GM19043 (cell line): ENCODE measurements at regions not wholly inside any gene's neighbourhood (a gene's known extent, or its start where the extent isn't known, plus 50 kb on each side); places are given as distances from the start of the nearest gene placed in this dataset.
"Not testable (repeated sequence)": the region's sequence is repeated elsewhere in the genome, so short reads cannot be mapped to it uniquely, and the experiment has no call there.

Source experiments
- ATAC-seq: cut with Tn5 transposase; IDR thresholded peaks from one replicate; pipeline ENCODE4 v1.9.1; 2021; ENCODE audit warnings: low read depth; ENCODE audit not compliant: unreplicated experiment

DNA sequence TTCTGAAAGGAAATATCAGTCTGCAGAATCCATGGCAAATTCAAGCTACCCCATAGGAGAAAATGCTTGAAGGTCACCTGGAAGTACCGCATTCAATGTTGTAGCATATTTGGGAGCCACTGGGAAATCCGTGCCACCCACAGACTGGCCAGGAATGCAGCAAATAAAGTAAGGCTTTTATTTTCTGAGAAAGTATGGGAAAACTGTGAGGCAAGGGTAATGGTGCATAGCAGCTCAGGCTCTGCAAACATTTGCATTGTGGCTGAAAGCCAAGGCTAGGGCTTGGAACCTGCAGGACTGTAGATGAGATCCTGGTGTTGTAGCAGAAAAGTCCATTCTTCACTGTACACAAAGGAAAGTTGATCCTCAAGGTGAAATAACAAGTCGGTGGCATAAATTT, 450.9 kb upstream of the NR3C2 start:
- ATAC-seq: no peak

DNA sequence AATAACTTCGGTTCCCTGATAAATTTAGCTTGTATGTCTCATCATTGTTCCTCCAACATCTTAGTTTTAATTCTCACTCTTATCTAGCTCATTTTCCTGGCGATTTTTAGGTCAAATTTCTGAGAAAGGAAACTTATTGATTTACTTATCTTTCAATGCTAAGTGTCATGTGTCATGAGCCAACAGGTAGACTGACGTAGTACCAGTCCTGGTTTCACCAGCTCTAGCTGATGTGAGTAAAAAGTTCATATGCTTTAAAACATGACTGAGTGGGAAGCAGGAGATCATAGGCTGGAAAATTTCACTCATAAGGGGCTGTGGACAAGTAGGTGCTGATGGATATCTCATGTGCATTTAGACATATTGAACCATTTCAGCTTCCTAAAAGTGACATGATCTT, 441.7 kb upstream of the NR3C2 start:
- no peak for ATAC-seq

DNA sequence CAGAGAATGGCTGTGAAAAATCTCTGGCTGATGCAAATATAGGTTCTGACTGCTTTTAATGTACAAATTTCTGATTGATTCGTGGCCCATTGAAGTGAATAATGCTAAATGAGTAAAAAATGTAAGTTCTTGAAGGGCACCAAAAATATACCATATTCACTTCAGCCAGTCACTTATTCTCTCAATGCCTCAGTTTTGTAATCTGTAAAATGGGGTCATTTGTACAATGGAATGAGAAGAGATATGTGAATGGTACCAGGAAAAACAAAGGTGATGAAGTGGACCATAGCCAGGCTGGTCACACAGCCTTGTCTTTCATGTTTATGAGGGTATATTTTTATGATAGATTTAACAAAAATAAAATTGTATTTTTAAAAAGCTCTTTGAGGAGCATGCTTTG, 441.2 kb upstream of the NR3C2 start:
- no peak for ATAC-seq

DNA sequence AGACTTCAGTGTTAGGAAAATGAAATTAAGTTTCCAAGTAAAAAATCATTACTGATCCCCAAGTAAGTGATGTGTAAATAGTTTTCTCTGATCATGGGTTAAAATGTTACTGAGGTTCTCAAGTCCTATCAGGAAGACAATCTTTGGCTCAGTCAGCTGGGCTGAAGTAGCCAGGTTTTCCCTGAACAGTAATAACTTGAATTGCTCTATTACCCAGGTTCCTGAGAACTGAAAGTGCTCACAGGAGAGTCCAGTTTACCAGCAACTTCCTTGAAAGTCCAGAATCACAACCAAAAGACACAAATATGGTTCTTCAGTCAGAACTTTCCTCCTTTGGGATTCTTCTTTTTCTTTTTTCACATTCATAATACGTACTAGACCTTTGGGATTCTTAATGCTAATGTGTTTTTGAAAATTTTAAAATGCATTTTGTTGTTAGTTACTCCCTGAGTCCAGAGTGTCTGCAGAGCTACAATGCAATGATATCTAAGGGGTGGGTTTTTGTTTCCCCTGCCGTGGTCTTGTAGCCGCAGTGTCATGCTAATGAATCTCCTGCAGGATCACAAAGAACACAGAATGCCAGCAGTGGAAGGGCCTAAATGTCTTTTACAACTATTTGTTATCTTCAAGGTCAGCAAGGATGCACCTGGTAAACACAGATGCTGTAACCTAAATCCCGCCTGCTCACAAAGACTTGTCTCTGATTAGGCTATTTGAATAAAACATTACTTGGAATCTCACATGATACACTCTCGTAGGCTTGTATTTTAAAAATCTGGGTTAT, 439.8 kb upstream of the NR3C2 start:
- no peak for ATAC-seq

DNA sequence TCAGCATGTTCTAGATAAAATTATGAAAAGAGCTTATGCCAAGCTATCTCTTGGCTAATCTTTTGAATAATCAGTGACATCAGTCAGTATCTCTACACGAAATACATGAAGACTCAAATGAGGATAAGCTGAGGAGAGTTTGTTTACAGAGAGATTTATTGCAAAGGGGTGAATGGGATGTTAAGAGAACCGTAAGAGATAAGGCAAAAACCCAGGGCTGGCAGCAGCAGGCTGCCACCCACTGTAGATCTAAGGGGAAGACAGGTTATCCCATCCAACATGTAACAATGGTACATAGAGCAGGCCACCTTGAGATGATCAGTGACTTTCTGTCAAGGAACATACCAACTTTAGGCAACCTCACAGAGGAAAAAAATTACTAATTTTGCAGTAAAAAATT, 432.1 kb upstream of the NR3C2 start:
- no peak for ATAC-seq

DNA sequence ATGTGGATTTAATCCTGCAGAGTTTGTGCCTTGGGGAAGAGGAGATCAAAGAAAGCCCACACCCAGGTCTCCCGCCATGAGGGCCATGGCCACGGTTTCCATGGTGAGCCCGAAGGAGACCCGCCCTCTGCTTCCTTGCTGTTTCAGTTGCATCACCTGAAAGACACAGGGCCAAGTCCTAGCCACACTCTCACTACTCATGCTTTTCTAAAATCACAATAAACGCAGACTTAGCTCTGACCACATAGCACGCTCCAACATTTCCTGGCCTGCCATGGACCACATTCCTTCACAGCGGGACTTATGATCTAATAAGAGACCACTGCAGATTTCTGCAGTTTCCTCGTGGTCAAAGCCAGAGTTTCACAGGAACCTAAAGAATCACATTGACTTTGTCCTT, 426.0 kb upstream of the NR3C2 start:
- ATAC-seq: no peak

DNA sequence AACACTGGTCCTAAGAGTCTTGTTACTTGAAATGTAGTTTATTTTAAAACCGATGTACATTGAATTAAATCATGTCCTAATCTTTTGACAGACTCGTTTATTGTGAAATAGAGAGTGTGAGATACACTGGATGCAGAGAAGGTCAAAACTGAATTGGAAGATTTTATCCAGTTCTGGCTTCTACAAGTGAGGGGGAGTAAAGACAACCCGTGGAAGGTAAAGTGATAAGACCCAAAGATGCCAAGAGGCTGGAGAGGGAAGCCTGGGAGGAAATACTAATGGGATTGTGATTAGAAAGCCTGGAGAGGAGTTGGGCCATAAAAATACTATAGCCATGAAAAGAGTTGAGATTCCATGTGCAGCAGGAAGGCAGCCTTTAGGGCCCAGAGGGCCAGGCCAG, 424.5 kb upstream of the NR3C2 start:
- ATAC-seq: no peak

DNA sequence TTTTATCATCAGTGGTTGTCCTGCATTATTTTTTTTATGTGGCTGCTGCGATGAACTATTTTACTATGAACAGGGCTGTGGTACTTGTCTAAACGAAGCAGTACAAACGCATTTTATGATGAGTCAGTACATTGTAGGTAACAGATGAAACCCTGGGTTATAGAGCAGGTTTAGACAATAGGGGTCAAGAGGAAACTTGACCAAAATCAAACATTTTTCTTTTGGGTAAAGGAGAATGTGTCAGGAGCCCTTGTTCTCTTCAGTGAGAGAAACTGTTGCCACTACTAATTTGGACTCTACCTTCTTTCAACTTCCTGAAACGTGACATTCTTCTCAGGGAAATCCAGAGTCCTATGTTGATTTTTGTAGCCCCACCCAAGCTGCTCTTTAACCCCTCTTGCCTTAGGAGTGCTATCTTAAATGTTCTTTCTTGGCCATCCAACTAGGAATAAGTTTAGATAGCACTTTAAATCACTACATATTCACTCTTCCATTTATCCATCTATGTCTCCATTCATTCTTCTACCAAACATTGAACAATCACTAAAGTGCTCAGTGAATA, 415.8 kb upstream of the NR3C2 start:
- no peak for ATAC-seq

DNA sequence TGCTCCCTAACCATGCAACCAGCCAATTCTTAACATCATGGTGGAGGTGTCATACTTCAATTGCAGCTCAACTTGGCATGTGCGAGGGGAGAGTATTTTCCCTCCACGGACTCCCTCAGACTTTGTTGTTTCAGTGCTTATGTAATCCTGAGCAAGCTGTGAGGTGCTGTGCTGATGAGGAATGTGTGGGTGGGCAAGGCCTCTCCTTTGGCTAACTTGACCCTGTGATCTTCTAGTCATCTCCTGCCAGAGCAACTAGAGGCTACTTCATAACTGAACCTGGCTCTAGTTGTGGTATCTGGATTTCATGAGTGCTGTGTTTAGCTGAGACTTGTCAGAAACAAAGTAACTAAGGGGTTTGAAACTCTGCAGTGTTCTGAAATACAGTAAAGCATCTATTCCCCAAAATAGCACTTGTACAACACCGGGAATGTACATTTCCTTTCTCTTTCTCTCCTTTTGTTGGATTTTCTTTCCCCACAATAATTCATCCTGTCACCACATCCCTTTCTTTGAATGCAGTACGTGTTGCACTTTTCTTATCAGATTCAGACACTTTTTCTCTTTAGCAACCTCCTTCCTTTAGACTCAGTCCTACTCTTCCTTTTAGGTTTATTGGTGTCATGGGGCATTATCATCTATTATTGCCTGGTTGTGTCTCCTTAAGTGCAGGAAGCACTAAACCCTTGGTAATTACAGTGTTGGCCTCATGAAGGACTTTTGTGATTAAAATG, 415.2 kb upstream of the NR3C2 start:
- no peak for ATAC-seq

DNA sequence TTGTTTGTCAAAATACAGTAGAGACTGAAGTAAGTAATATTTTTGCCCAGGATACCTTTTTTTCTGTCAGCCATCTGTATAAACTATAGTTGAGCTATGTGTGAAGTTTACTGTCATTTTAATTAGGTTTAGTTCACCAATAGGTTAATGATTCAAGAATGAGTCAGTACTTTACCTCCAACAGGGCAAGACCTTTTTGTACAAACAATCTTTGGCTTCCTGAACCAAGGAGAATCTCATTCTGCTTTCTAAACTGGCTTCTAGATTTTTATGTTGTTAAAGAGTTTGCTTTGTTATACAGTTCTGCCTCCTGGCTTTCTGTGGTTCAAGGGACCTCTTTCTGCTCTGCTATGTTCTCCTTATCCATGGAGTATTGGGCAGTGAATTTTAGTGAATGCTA, 412.0 kb upstream of the NR3C2 start:
- no peak for ATAC-seq

DNA sequence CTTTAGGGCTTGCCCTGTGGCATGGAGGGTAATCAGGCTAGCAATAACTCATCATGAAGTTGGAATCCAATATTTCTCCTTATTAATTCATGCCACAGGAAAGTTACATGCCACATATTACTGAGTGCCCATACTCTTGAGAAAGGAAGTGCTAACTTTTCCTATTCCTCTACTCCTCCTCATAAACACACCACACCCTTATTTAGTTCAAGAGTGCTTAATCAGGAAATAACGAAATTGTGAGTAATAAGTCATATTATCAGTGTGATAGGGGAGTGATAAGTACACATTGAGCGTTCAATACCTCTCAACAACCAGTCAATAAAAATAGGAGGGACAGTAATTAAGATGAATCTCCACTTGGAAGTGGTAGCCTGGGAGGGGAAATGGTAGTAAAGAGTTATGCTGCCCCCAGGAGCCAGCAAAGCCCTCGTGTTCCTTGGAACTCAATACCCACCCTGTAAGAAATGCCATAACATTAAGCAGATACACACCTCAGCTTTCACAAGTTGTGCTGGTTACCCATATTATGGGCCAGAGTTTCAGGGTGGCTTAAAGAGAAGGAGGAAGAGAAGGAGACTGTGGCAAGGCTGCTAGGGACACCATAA, 410.0 kb upstream of the NR3C2 start:
- ATAC-seq: no peak

DNA sequence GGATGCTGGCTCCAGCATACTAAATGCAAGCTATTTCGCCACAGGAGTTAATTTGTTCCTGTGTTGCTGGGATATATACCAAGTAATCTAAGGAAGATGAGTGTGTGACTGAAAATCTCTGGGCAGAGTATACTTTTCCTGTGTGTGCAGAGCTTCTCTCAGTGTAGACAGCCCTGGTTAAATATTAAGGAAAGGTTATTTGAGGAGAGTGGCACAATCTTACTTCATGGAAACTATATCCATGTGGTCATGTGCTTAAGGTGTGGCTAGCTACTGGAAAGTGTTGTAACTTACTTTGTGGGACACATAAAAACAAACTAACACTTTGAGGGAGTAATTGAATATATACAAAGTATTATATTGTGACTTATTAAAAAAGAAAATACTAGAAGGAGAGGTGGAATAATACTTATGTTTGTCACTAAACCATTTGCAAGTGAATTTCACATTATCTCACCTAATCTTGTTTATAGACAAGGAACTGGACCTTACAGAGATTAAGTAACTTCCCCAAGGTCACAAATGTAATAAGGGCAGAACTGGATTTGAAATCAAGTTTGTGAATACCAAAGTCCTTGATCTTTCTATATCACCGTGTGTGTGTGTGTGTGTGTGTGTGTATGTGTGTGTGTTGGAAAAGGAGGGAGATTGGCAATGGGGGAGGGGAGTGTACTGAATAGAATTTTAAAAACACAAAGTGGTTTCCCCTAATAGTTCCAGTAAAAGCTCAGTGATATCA, 408.2 kb upstream of the NR3C2 start:
- ATAC-seq: no peak

DNA sequence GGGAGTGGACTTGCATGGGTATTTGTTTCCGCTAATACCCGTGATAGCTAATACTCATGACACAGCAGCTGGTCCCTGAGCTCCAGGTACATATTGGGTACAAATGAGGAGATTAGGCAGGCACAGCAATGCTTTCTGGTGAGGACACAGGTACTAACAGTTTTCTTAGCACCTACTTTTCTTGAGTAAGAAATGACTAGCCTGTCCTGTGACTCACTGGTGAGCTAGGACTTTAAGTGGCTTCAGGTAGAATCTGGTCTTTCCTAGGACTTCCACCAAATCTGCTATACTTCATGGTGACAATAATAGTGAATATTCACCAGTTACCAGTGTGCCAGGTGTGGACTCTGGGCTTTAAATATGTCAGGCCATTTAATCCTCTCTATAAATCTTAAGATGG, 407.4 kb upstream of the NR3C2 start:
- ATAC-seq: no peak

DNA sequence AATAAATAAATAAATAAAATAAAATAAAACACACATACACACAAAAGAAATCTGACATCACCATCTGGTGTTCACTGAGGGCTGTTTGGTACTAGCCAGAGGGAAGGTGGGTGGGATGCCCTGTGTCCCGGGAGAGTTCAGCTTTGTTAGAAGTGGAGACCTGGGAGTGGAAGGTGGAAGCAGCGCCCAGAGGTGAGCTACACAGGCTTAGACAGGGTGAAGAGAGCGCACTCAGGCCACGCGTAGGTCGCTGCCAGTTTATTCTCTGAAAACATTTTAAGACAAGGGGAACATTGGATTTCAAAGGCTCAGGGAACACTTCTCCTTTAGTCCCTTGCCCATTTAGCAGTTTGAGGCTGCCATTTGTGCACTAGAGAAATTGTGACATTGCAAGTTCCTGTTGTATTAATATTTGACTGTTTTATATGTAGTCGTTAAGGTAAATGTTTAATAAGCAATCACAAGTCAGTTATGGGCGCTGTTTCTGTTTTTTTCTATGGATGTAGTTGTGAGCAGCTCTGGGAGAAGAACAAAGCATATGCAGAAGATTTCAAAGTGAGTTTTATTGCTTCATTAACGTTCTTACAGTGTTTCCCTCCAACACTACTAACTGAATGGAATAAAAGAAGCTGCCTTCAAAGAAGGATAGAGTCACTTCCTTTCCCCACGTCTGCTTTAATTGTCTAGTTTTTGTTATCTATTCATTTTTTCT, 405.5 kb upstream of the NR3C2 start:
- no peak for ATAC-seq

DNA sequence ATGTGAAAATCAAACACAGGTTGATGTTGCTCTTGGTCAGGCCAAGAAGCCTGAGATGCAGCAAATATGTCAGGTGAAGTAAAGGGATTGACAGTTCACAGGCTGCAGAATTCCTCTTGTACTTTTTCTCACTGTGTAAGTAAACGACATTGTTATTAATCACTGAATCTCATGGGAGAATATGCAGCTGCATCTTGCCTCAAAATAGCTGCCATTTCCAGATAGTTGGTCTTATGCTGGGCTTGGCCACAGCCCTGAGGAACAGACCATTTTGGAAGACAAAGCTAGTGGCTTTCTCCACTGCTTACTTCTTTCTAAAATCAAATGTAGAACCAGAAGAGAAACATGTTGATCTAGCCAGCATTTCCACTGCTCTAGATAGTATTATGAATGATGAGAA, 403.4 kb upstream of the NR3C2 start:
- no peak for ATAC-seq

DNA sequence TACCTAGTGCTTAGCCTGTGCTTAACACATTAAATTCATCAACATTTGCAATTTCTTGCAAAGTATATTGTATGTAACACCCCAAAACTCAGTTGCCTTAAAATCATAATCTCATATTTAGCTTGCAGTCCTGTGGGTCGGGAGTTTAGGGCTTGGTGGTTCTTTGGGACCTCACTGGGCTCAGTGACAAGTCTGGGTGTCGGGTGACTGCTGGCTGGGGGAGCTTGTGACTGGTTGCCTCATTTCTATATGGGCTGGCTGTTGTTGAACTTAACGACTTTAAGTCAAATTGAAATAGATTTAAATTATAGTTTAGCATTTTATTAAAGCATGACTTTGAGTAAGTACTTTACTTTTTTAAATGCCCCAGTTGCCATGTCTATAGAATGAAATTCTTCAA, 401.4 kb upstream of the NR3C2 start:
- ATAC-seq: no peak

DNA sequence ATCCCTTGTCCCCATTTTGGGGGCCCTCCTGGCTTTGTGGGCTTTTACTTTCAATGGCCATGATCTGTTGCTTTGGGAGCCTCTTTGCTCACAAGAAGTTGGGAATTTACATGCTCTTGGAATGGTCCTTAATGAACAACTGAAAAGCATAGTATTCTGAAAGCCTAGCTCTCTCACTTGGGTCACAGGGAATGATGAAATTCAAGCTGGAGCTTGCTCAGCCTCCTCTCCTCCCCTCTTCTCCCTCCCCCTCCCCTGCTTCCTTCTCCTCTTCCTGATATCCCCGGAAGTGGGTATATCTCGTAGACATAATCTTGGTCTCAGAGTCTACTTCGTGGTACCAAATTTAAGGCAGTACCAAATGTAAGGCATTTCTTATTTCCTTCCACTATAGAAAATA, 400.6 kb upstream of the NR3C2 start:
- no peak for ATAC-seq

DNA sequence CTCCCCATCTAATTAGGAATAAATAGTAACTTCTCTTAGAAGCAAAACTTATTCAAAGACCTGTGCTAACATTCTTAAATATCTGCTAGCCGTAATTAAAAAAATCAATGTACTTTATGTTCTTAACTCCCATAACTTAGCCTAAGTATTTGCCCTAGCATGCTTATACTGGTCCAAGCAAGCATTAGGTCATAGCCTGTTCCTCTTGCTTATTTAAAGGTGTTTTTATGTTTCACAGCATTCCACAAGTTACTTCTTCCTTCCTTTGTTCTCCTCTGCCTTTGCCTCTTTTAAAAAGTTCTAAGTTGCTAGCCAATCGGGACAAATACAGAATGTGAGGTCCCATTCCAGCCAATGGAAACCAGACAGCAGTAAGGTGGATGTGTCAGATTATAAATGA, 395.4 kb upstream of the NR3C2 start:
- ATAC-seq: not testable (repeated sequence)

DNA sequence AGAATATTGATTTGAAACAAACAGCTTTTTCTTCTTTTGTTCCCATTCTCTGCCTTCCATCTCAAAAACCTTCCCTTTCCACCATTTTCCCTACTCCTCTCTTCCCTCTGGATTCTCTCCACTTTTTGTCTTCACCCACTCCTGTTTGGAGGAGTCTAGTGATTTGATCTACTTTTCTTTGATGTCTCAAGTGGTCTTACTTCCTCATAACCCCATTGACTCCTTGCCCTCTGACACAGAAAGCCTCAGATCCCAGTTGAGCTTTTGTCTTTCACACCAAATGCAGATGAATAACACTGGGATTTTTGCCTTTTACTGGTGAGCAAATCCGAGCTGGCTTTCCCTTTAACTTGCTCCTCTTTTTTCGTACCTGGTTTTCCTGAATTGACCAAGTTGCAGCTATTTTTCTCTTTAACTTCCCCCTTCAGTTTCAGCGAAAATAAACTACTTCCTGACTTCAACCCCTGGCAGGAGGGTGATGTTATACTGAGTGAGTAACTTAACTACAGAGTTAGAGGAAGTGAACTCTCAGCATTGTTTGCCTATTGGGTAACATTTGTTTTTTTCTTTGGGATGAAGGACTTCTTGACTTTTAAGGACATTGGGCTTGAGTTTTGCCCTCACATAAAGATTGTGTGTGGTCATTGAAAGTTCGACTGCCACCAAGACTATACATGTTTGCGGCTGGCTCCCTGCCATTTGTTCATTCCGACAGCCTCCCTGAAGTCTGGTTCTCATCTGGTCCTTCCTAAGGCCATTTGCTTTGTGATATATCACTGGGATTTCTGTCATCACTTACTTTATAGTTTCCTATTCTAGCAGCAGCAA, 392.8 kb upstream of the NR3C2 start:
- ATAC-seq: no peak
